GM06990 (cell line): ENCODE measurements at regions not wholly inside any gene's neighbourhood (a gene's known extent, or its start where the extent isn't known, plus 50 kb on each side); places are given as distances from the start of the nearest gene placed in this dataset.
"Not testable (repeated sequence)": the region's sequence is repeated elsewhere in the genome, so short reads cannot be mapped to it uniquely, and the experiment has no call there.

Source experiments
- DNase-seq: peaks from one replicate; pipeline ENCODE4 v3.0.0-alpha.2; 2011; ENCODE audit not compliant: insufficient read length; ENCODE audit errors: extremely low read depth
- H3K27me3 ChIP-seq: replicated peaks from 2 replicates; pipeline ENCODE4 v1.6.0; 2011; ENCODE audit warnings: low read length; ENCODE audit not compliant: control insufficient read depth, insufficient read depth
- H3K36me3 ChIP-seq: 2 replicates; pipeline ENCODE4 v1.5.1; 2011; ENCODE audit warnings: low read length; ENCODE audit not compliant: control insufficient read depth, insufficient read depth
- H3K4me3 ChIP-seq: replicated peaks from 2 replicates; pipeline ENCODE4 v1.5.1; 2011; ENCODE audit warnings: low read depth, mild to moderate bottlenecking, control low read depth, low read length
- TF ChIP-seq, protein P1 (sequence below): IDR thresholded peaks from 2 replicates; pipeline ENCODE4 v1.5.1; 2011; ENCODE audit warnings: low read length, control low read depth, mild to moderate bottlenecking, inconsistent platforms; ENCODE audit not compliant: insufficient read depth, poor library complexity, severe bottlenecking

DNA sequence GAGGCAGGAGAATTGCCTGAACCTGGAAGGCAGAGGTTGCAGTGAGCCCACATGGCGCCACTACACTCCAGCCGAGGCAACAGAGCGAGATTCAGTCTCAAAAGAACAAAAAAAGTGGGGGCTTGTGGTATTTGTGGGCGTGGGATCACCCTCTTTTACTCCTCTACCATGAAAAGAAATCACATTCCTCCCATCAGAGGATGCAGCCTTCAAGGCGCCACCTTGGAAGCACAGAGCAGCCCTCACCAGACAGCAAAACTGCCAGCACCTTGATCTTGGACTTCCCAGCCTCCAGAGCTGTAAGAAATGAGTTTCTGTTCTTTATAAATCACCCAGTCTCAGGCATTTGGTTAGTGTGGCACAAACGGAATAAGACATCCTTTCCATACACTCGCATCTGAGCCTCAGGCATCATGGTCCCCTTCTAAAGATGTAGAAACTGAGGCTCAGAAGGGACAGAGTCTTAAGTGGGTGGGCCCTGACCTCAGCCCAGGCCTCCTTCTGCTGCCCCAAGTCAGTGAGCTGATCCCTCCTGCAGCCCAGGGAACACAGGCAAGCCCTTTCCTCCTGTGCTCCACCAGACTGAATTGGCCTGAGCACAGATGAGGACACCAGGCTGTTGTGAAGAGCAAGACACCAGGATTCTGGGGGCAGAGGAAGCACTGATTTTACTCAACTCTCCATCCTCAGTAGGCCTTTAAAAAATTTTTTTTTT, 201.7 kb upstream of the LINGO1 start:
- TF ChIP-seq, protein P1, sequence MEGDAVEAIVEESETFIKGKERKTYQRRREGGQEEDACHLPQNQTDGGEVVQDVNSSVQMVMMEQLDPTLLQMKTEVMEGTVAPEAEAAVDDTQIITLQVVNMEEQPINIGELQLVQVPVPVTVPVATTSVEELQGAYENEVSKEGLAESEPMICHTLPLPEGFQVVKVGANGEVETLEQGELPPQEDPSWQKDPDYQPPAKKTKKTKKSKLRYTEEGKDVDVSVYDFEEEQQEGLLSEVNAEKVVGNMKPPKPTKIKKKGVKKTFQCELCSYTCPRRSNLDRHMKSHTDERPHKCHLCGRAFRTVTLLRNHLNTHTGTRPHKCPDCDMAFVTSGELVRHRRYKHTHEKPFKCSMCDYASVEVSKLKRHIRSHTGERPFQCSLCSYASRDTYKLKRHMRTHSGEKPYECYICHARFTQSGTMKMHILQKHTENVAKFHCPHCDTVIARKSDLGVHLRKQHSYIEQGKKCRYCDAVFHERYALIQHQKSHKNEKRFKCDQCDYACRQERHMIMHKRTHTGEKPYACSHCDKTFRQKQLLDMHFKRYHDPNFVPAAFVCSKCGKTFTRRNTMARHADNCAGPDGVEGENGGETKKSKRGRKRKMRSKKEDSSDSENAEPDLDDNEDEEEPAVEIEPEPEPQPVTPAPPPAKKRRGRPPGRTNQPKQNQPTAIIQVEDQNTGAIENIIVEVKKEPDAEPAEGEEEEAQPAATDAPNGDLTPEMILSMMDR: no peak
- Histone ChIP-seq H3K36me3 (no peaks in the 10 kb centered on the region), H3K4me3 (no peak overlapping the region), H3K27me3 (peaks cover 1% of the 10 kb centered on the region; the same call in 1 of the 2 replicates)
- DNase-seq: no peak

DNA sequence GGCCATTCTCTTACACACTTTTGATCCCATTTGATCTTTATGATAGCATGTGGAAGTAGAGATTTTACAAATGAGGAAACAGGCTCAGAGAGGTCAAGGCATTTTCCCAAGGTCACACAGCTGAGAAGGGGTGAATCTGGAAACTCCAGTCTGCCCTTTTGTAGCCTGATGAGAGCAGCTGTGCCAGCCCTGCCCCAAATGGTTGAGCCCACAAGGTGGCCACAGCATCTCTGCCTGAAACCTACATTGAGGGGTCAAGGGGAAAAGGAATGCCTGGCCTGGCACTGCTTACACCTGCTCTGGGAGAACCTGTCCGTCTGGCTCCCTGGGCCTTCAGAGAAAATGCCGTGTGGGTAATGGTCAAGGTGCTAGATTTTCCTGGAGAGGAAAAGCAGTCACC, 200.2 kb upstream of the LINGO1 start:
- Histone ChIP-seq H3K36me3 (no peaks in the 10 kb centered on the region), H3K27me3 (no peaks in the 10 kb centered on the region; the same call in 1 of the 2 replicates), H3K4me3 (no peak overlapping the region)
- DNase-seq: no peak
- TF ChIP-seq, protein P1: no peak

DNA sequence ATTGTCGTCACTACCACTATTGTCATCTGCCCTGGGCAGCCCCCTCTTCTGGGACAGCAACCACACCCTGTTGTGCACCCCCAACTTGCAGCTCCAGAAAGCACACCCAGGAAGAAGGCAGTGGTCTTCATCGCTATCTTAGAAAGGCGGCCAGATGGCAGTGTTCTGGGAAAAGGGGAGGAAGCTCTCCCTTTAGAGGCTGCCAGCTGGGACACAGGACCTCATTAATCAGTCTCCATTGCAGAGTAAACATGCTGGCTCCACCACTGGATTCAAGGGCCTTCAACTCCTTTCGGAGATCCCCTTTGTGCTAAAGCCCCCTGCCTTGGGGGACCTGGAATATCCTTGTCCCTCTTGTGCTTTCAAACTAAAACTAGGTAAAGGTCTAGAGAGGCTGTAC, 199.3 kb upstream of the LINGO1 start:
- H3K27me3 ChIP-seq: no peaks in the 10 kb centered on the region; the same call in 1 of the 2 replicates
- no peak for DNase-seq
- TF ChIP-seq, protein P1: no peak
- H3K4me3 ChIP-seq: no peak overlapping the region
- no peaks in the 10 kb centered on the region for H3K36me3 ChIP-seq

DNA sequence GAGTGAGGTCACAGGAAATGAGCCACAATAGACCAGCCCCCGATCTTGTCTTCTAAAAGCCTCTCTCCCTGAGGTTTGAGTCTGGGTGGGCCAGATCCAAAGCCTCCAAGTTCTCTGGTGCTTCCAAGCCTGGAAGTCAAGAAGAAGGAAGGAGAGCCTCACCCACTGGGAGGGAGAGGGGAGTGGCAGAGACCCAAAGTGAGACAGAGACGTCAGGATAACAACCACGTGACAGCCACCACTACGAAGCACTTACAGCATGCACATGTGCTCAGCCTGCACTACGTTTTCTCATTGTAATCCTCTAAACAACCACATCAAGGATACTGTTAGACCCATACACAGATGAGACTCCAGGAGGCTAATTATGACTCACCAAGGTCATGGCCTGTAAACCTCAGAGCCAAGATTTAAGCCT, 197.3 kb upstream of the LINGO1 start:
- DNase-seq: no peak
- Histone ChIP-seq H3K36me3 (no peaks in the 10 kb centered on the region), H3K27me3 (no peaks in the 10 kb centered on the region; the same call in 1 of the 2 replicates), H3K4me3 (no peak overlapping the region)
- TF ChIP-seq, protein P1: no peak

DNA sequence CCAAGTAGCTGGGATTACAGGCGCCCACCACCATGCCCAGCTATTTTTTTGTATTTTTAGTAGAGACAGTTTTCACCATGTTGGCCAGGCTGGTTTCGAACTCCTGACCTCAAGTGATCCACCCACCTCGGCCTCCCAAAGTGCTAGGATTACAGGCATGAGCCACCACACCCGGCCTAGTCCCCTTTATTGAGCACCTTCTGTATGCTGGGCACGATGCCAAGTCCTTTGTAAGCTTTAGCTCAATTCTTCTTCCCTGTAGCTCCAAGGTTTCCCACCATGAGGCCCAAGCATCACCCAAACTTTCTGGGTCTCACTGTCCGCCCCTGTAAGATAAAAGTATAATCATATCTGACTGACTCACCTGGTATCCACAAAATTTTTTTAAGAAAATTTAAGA, 196.6 kb upstream of the LINGO1 start:
- H3K4me3 ChIP-seq, H3K36me3 ChIP-seq, H3K27me3 ChIP-seq, DNase-seq: not testable (repeated sequence)

DNA sequence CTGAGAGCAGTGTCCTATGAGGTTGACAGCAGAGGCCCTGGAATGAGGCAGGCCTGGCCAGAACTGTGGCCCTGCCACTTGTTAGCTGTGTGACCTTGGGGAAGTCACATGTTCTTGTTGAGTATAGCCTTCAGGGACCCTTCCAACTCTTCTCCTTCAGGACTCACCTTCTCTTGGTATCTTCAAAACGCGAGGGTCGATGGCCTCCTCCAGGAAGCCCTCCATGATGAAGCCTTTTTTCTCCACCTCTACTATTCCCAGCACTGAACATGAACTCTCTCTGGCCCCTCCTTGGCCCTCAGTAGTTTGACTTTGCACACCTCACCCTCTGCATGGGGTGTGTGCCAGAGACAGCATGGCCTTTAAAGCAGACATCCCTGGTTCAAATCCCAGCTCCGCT, 195.1 kb upstream of the LINGO1 start:
- Histone ChIP-seq H3K36me3 (no peaks in the 10 kb centered on the region), H3K27me3 (no peaks in the 10 kb centered on the region; the same call in 1 of the 2 replicates), H3K4me3 (no peak overlapping the region)
- no peak for DNase-seq
- TF ChIP-seq, protein P1: no peak
